DND-41 (cell line): ENCODE measurements at regions not wholly inside any gene's neighbourhood (a gene's known extent, or its start where the extent isn't known, plus 50 kb on each side); places are given as distances from the start of the nearest gene placed in this dataset.

Experiments
- CTCF ChIP-seq: IDR thresholded peaks from 2 replicates; pipeline ENCODE4 v1.5.1; 2012; ENCODE audit warnings: borderline replicate concordance, low read length, moderate library complexity, mild to moderate bottlenecking; ENCODE audit not compliant: poor library complexity, severe bottlenecking; ENCODE audit errors: extremely low read depth
- EZH2 ChIP-seq: IDR thresholded peaks from 3 replicates; pipeline ENCODE4 v1.6.1; 2012; ENCODE audit warnings: borderline replicate concordance, low read depth, mild to moderate bottlenecking, moderate library complexity, low read length, inconsistent platforms; ENCODE audit not compliant: severe bottlenecking

GRCh38 chr5:105167092-105167491 lies 1604.5 kb upstream of the NUDT12 start:
- TF ChIP-seq CTCF (no peak), EZH2 (no peak)
